ENCODE measurements at regions not wholly inside any gene's neighbourhood (a gene's known extent, or its start where the extent isn't known, plus 50 kb on each side); places are given as distances from the start of the nearest gene placed in this dataset.

GRCh38 chr12:94033101-94033500 is 115.3 kb upstream of the PLXNC1 start:
- DNase-seq, result no peak

- no peak for DNase-seq
Measured at GRCh38 chr12:94033784-94034183, 114.6 kb upstream of the PLXNC1 start.

DNA sequence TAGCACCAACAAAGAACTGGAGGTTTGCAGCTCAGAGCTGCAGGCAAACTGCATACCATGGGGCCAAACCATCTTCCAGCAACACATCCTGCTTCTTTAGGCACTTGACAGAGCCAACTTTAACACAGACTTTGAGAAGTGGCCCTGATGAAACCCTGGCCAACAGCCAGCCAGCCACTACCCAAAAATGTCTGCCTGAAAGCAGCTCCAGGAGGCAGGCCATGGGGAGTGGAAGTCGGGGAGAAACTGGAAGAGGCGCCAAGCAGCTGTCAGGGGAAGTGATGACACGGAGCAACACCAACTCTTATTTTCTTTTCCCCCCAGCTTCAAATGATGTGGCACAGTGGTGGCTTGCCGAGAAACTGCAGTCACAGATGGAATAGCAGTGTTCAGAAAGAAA is 110.9 kb upstream of the PLXNC1 start:
- no peak for DNase-seq

- no peak for DNase-seq
Measured at GRCh38 chr12:94038605-94039004, 109.8 kb upstream of the PLXNC1 start.

- DNase-seq, result no peak
Measured at GRCh38 chr12:94039199-94039840, 109.1 kb upstream of the PLXNC1 start.

- no peak for DNase-seq
Measured at GRCh38 chr12:94039914-94040313, 108.5 kb upstream of the PLXNC1 start.

DNA sequence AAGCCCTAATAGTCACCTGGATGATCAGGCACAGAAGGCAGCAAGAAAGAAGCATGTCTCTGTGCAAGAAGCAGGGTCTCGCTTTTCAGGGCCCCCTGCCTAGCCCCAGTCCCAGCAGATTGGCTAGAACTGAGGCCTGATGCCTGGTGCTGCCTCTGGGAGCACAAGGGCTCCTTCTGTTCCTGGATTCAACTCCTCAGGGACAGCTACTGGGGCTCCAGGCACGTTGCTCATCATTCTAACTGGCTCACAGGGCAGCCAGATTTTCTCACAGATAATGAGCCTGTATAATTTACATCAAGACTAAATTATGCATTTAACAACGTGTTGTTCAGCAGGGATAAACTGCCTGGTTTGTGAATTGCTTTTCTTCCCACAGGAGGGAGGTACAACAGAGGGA is 106.5 kb upstream of the PLXNC1 start:
- DNase-seq, result no peak

DNA sequence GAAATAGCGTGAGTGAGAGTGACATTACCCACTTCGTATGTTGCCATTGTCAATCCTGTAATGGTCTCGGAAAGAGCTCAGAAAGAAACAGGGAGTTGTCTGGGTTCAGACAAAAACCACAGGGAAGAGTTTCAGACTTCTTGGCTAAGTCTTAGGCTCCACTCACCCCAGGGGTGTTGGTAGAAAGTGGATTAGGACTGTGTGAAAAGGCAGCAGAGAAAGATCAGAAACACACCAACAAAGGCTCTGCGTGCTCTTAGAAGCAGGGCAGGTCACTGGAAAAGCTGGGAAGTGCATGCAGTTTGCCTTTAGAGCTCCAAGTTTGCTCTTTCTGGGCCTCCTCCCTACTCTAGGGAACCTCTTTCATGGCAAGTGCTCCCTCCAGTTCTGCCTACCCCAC is 106.1 kb upstream of the PLXNC1 start:
- DNase-seq, result no peak

GRCh38 chr12:94046626-94047410 is 101.6 kb upstream of the PLXNC1 start:
- DNase-seq, result no peak

- DNase-seq, result no peak
Measured at GRCh38 chr12:94047781-94048567, 100.4 kb upstream of the PLXNC1 start.

DNA sequence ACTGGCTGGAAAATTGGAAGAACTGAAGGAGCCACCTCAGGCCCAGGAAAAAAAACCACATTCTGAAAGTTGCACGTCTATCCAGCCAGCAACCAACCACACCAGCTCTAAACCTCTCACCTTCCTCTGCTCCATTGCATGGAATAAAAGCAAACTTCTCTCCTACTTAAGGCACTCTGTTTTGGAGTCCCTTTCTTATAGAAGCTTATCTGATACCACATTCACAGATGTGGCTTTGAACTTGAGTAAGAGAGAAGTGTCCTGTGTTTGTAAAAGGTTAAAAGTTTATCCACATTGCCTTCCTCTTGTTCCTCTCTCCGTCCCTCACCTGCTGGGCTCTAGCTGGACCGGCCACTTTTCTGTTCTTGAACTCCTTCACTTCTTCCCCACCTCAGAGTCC is 99.6 kb upstream of the PLXNC1 start:
- no peak for DNase-seq

DNA sequence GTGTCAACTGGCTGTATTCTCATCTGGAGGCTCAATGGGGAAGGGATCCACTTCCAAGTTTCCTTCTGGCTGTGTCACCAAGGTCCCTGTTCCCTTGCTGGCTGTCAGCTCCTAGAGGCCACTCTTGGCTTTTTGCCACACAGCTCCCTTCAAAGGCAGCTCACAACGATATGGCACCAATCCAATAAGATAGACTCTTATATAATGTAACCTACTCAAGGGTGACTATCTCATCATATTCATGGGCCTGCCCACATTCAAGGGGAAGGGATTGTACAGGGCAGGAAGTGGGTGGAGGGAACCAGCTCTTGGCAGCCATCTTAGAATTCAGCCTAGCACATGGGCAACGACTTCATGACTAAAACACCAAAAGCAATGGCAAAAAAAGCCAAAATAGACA is 98.7 kb upstream of the PLXNC1 start:
- DNase-seq, result no peak

DNA sequence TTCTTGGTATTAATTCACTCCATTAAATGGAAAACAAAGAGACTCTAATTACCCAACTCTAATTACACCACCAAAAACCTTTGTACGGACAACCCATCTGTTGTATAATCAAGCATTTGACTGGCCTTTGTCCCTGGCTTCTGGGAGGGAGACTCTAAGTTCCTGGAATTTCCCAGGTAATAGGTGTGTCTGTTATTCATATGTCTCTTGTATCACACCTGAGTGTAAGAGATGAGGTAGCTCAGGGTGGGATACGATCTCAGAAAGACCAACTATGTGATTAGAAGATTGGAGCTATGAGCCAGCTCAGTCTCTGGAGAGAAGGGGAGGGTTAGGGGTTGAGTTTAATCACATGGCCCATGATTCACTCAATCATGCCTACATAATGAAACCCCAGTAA is 94.7 kb upstream of the PLXNC1 start:
- no peak for DNase-seq

- no peak for DNase-seq
Measured at GRCh38 chr12:94055528-94055927, 92.8 kb upstream of the PLXNC1 start.

DNA sequence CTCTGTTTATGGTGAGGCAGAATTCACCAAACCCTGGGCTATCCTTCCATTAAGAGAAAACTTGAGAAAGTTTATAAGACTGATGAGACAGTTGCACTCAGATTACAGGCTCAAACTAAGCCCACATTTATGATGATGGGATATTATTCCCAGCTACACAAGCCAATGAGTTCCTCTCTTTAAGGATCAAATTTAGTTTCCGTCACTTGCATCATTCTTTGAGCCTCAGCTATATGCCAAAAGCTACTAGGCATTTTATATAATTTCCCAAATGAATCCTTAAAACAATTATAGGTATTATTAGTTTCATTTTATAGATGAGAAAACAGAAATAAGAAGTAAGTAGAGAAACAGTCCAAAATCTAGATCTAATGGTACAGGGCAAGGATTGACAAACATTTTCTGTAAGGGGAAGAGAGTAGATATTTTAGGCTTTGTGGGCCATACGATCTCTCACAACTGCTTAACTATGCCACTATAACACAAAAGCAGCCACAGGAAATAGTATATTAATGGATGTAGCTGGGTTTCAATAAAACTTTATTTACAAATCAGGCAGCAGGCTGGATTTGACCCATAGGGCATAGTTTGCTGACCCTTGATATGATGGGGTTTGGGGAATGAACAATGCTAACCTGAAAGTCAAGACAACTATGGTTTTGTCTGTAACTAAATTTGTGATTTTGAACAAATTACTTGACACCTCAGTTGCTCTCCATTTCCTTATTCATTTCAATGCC is 91.8 kb upstream of the PLXNC1 start:
- DNase-seq, result no peak

GRCh38 chr12:94057262-94058151 is 90.9 kb upstream of the PLXNC1 start:
- no peak for DNase-seq

DNA sequence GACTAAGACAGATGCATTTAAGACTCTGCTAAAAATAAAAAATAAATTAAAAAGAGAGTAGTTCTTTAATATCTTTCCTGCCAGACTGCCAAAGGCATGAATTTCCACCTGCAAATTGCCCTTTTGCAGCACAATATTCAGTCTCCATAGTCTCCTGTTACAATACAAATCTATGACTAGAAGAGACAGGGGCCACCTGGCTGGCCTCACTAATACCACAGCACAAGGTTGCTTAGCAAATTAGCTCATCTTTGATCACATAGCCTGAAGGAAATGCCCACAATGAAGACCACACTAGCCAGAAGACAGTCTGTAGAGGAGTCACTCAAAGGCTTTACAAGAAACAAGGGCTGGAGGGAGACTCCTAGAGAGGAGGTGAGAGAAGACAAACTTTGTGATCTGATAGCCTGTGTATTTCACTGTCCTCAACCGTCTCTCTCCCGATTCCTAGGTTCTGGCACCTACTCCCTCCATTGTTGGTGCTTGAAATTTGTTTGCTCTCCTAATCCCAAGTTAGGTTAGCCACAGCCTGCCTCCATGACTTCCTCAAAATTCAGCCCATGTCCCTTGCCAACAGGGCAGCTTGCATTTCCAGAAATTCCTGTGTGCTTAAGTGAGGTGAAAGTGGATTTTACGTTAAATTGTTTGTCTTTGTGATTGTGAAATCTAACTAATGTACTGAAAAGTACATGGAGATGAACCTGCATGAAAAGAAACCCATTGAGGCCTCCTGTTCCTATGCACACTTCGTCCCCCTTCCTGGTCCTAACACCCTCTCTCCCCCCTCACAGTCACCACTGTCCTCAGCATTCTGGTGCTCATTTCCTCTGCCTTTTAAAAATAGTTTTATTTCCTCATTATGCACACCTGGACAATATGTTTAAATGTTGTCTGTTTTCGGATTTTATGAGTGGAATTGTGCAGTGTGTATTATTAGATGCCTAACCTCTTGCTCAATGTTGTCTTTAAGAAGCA is 88.7 kb upstream of the PLXNC1 start:
- DNase-seq, result no peak

DNA sequence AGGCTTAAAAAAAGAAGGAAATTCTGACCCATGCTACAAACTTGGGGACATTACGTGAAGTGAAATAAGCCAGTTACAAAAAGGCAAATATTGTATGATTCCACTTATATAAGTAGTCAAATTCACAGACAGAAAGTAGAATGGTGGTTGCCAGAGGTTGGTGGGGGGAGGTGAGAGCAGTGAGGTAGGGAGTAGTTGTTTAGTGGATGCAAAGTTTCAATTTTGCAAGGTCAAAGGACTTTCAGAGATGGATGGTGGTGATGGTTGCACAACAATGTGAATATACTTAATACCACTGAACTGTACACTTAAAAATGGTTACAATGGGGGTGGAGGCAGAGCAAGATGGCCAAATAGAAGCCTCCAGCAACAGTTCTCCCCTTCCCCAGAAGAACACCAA is 86.2 kb upstream of the PLXNC1 start:
- no peak for DNase-seq

DNA sequence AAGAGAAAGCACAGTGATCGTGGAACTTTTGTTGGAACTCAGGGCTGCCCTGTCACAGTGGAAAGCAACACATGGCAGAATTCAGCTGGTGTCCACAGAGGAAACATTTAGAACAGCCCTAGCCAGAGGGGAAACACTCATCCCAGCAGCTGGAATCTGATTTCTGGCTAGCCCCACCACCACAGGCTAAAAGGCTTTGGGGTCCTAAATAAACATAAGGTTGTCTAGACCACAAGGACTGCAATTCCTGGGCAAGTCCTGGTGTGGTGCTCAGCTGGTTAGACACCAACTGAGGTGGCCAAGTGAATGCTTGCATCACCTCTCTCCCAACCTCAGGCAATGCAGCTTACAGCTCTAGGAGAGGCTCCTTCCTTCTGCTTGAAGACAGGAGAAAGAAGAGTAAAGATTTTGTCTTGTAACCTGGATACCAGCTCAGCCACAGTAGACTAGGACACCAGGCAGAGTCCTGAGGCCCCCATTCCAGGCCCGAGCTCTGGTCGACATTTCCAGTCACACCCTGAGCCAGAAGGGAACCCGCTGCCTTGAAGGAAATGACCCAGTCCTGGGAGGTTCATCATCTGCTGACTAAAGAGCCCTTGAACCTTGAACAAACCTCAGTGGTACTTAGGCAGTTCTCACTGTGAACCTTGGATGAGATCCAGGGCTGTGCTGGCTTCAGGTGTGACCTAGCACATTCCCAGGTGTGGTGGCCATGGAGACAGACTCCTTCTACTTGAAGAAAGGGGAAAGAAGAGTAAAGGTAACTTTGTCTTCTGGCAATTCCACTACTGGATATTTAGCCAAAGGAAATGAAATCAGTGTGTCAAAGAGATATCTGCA is 85.4 kb upstream of the PLXNC1 start:
- DNase-seq, result no peak

DNA sequence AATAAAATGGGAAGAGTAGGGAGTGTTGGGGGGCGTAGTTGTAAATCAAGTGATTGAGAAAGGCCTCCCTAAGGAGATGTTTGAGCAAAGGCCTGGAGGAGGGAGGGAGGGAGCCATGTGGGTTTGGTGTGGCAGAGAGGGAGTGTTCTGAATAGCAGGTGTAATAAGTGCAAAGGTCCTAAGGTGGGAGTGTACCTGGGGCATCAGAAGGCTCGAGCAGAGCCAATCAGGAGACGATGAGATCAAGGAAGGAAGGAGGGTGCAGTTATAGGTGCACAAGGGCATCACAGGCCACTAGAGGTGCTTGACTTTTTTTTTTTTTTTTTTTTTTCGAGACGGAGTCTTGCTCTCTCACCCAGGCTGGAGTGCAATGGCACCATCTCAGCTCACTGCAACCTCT is 77.9 kb upstream of the PLXNC1 start:
- DNase-seq, result no peak
